ENCODE measurements at regions not wholly inside any gene's neighbourhood (a gene's known extent, or its start where the extent isn't known, plus 50 kb on each side); places are given as distances from the start of the nearest gene placed in this dataset.

DNA sequence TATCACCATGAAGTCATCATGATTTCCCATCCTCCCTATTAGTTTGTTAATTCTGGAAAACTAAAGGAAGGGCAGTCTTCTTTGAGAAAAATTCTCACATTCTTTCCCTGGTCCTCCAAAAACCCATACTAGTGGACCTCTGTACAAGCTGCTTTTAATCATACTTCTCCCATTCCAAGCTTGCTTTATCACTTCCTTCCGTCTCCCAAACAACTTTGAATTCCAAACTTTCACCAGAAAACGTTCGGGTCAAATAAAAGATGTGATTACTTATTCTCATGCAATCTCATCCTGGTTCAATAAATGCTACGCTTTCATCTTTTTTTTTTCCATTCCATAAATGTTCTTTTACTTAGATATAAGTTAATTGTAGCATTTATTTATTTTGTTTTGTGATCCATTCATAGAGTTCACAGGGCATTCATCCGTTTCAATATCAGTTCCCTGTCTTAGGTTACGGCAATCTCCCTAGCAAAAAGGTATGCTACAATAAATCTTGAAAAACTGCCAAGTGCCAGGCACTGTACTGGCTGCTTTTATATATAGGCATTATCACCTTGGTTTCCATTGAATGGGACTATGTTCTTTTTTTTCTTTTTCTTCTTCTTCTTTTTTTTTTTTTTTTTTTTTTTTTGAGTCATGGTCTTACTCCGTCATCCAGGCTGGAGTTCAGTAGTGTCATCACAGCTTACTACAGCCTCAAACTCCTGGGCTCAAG, 100.2 kb upstream of the GREM2 start:
- POLR2A ChIA-PET: no interaction called here
- TF ChIP-seq FOXA1 (IDR thresholded peaks at IDR 0.05): no peak
- no peak for TF ChIP-seq ELF4 (IDR thresholded peaks at IDR 0.05)
- TF ChIP-seq FOXM1 (IDR thresholded peaks at IDR 0.05; ENCODE audit: borderline replicate concordance): no peak
- no peak for TF ChIP-seq CTBP1 (IDR thresholded peaks at IDR 0.05; ENCODE audit: borderline replicate concordance)
- TF ChIP-seq ZNF384 (IDR thresholded peaks at IDR 0.05): peak; percentile 51; the same call in 1 of the 2 replicates
- no peak for TF ChIP-seq TARDBP (IDR thresholded peaks at IDR 0.05)
- no peak for TF ChIP-seq FOXK2 (IDR thresholded peaks at IDR 0.05)
- no peak for DNase-seq (ENCODE audit: extremely low spot score)
- CTCF ChIA-PET: interaction anchor here (0.5 kb wide), 1 partner anchor 1235 kb away, joined by 4 read pairs; no protein-coding TSS in a partner anchor

DNA sequence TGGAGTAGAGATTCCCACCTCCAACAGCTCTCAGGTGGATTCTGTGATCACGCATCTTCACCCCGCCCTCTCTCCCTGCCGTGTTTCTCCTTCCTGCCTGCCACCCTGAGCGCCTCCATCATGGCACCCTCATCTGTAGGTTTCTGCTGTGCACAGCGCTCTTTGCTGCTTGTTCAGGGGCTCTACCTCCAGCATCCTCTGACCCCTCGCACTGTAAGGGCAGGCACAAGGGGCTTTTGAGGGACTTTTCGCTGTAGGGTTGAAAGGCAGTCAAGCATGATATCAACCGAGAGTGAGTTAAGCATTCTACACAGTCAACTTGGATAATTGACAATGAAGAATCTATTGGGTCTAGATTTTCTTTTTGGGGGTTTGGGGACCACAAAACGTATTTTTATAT, 99.1 kb upstream of the GREM2 start:
- DNase-seq (ENCODE audit: extremely low spot score): no peak
- ChIA-PET CTCF (no interaction called here), POLR2A (no interaction called here)
- TF ChIP-seq SUZ12 (IDR thresholded peaks at IDR 0.05) (no peak), ZNF384 (IDR thresholded peaks at IDR 0.05) (no peak), SP1 (IDR thresholded peaks at IDR 0.05) (no peak), FOXK2 (IDR thresholded peaks at IDR 0.05) (no peak), ELF4 (IDR thresholded peaks at IDR 0.05) (no peak), FOXM1 (IDR thresholded peaks at IDR 0.05; ENCODE audit: borderline replicate concordance) (no peak), HDGF (IDR thresholded peaks at IDR 0.05; ENCODE audit: borderline replicate concordance) (no peak), TARDBP (IDR thresholded peaks at IDR 0.05) (no peak), L3MBTL2 (conservative IDR thresholded peaks at IDR 0.05) (no peak), NFRKB (IDR thresholded peaks at IDR 0.05) (no peak), ARNT (IDR thresholded peaks at IDR 0.05) (no peak)

DNA sequence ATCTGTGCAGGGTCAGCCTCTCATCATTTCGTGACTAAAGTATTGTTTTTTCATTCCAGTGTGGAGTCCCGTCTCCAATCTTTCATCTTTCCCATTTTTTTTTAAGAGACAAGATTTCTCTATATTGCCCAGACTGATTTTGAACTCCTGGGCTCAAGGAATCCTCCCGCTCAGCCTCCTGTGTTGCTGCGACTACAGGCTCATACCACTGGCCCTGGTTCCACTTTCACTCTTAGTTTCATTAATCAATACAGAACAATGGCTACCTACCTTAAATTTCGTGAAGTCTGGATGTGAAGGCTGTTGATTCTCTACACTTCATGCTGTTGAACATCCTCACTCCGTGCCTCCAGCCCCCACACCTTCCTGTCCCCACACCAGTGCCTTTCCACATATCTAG, 97.7 kb upstream of the GREM2 start:
- POLR2A ChIA-PET: no interaction called here
- CTCF ChIA-PET: no interaction called here
- no peak for DNase-seq (ENCODE audit: extremely low spot score)
- TF ChIP-seq, protein P1, sequence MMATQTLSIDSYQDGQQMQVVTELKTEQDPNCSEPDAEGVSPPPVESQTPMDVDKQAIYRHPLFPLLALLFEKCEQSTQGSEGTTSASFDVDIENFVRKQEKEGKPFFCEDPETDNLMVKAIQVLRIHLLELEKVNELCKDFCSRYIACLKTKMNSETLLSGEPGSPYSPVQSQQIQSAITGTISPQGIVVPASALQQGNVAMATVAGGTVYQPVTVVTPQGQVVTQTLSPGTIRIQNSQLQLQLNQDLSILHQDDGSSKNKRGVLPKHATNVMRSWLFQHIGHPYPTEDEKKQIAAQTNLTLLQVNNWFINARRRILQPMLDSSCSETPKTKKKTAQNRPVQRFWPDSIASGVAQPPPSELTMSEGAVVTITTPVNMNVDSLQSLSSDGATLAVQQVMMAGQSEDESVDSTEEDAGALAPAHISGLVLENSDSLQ (IDR thresholded peaks at IDR 0.05): no peak
- TF ChIP-seq FOXA1 (IDR thresholded peaks at IDR 0.05): no peak
- no peak for TF ChIP-seq ZNF384 (IDR thresholded peaks at IDR 0.05)
- no peak for TF ChIP-seq SUZ12 (IDR thresholded peaks at IDR 0.05)
- no peak for TF ChIP-seq L3MBTL2 (conservative IDR thresholded peaks at IDR 0.05)
- no peak for TF ChIP-seq LEF1 (IDR thresholded peaks at IDR 0.05; ENCODE audit: borderline replicate concordance)
- TF ChIP-seq HDGF (IDR thresholded peaks at IDR 0.05; ENCODE audit: borderline replicate concordance): no peak
- no peak for TF ChIP-seq ARNT (IDR thresholded peaks at IDR 0.05)
- TF ChIP-seq BHLHE40 (IDR thresholded peaks at IDR 0.05; ENCODE audit: borderline replicate concordance): no peak
- TF ChIP-seq FOXK2 (IDR thresholded peaks at IDR 0.05): no peak
- TF ChIP-seq SP1 (IDR thresholded peaks at IDR 0.05): no peak

DNA sequence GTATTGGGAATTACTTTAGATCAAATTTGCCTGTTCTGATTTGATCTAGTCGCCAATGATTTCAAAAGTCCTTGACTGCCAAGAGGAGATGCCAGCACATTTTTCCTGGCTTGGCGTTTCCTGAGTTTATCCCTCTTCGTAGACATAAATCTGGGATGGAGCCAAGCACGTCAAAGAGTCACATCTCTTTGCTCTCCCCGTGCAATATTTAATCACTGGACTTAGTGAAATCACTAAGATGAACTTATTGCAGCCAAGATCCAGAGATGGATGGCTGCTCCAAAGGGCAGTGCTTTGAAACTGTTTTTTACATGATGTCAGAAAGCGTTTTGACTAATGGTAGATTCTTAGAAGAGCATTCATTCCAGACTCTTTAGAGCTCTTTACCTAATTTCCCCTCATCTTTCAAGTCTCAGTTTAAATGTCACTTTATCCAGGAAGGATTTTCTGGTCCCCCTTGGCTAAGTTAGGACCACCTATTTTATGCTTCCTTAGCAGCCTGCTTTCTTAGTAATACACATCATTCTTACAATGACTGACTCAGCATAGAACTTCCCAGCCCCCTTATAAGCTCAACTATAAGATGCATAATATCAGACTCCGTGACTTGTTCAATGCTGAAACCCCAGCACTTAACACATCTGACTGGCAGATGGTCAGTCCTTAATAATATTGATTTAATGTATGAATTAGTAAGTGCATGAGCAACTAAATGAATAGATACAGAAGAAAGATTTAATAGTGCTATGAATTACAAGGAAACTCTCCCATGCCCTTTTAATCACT, 94.4 kb upstream of the GREM2 start:
- ChIA-PET POLR2A (no interaction called here), CTCF (no interaction called here)
- TF ChIP-seq L3MBTL2 (conservative IDR thresholded peaks at IDR 0.05): no peak
- DNase-seq (ENCODE audit: extremely low spot score): no peak

DNA sequence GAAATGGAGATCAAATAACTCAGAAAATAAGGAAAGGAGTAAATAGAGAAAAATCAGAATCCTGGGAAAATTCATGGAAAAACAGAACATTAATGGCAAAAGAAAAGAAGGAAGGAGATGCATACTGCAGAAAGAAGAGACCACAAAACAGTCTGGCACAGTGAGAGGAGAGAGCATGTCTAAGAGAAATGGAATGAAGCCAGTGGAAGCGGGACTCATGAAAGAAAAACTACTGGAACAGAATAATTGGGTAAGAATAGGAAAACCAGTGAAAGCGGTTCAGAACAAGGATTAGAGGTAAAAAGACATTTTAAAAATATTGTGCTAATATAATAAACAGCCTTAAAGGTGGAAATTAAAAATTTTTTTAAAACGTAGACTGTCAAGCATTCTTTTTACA, 93.6 kb upstream of the GREM2 start:
- DNase-seq (ENCODE audit: extremely low spot score): no peak
- POLR2A ChIA-PET: no interaction called here
- CTCF ChIA-PET: no interaction called here
- no peak for TF ChIP-seq ARNT (IDR thresholded peaks at IDR 0.05)
- no peak for TF ChIP-seq NFRKB (IDR thresholded peaks at IDR 0.05)
- TF ChIP-seq ZNF384 (IDR thresholded peaks at IDR 0.05): no peak
- TF ChIP-seq FOXK2 (IDR thresholded peaks at IDR 0.05): no peak
- TF ChIP-seq CTBP1 (IDR thresholded peaks at IDR 0.05; ENCODE audit: borderline replicate concordance): no peak
- no peak for TF ChIP-seq FOXM1 (IDR thresholded peaks at IDR 0.05; ENCODE audit: borderline replicate concordance)
- no peak for TF ChIP-seq LEF1 (IDR thresholded peaks at IDR 0.05; ENCODE audit: borderline replicate concordance)
- no peak for TF ChIP-seq FOXA1 (IDR thresholded peaks at IDR 0.05)
- TF ChIP-seq SUZ12 (IDR thresholded peaks at IDR 0.05): no peak
- TF ChIP-seq, protein P1 (IDR thresholded peaks at IDR 0.05): no peak
- TF ChIP-seq BHLHE40 (IDR thresholded peaks at IDR 0.05; ENCODE audit: borderline replicate concordance): no peak
- TF ChIP-seq TARDBP (IDR thresholded peaks at IDR 0.05): no peak
- no peak for TF ChIP-seq SP1 (IDR thresholded peaks at IDR 0.05)
- no peak for TF ChIP-seq HDGF (IDR thresholded peaks at IDR 0.05; ENCODE audit: borderline replicate concordance)
- no peak for TF ChIP-seq L3MBTL2 (conservative IDR thresholded peaks at IDR 0.05)
- no peak for TF ChIP-seq ELF4 (IDR thresholded peaks at IDR 0.05)

DNA sequence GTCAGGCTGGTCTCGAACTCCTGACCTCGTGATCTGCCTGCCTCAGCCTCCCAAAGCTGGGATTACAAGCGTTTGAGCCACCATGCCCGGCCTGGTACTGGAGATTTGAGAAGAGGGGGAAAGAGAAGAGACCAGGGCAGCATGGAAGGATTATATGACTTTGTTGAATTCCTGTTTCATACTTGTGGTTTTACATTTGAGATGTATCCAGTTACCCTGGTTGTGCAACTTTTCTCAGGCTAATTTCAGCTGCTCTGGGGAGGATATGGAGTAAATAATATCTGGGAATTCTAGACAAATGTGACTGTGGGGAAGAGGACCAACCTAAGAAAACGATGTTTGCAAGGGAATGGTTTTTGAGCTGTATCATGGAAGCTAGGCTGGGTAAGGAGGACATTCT, 89.5 kb upstream of the GREM2 start:
- no peak for DNase-seq (ENCODE audit: extremely low spot score)
- TF ChIP-seq LEF1 (IDR thresholded peaks at IDR 0.05; ENCODE audit: borderline replicate concordance) (no peak), BHLHE40 (IDR thresholded peaks at IDR 0.05; ENCODE audit: borderline replicate concordance) (no peak), L3MBTL2 (conservative IDR thresholded peaks at IDR 0.05) (no peak), NFRKB (IDR thresholded peaks at IDR 0.05) (no peak), CTBP1 (IDR thresholded peaks at IDR 0.05; ENCODE audit: borderline replicate concordance) (no peak), SP1 (IDR thresholded peaks at IDR 0.05) (no peak), ARNT (IDR thresholded peaks at IDR 0.05) (no peak)
- CTCF ChIA-PET: no interaction called here
- POLR2A ChIA-PET: no interaction called here

DNA sequence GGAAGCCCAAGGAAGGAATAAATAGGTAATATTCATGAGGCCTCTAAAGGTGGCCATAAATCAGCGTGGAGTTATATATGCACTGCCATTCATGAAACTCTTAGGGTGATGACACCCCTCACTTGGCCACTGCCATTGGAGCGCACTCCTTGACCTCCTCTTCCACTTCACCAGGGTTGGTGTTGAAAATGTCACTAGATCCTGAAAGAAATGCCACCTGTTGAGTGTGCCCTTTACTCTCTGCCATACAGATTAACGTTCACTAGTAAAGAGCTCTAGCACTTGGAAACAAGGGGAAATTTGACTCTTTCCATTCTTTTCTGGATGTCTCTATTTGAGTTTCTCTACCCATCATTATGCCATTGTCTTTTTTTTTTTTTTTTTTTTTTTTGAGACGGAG, 83.5 kb upstream of the GREM2 start:
- ChIA-PET CTCF (no interaction called here), POLR2A (no interaction called here)
- DNase-seq (ENCODE audit: extremely low spot score): no peak
- TF ChIP-seq SUZ12 (IDR thresholded peaks at IDR 0.05) (no peak), TARDBP (IDR thresholded peaks at IDR 0.05) (no peak), LEF1 (IDR thresholded peaks at IDR 0.05; ENCODE audit: borderline replicate concordance) (no peak), SP1 (IDR thresholded peaks at IDR 0.05) (no peak), HDGF (IDR thresholded peaks at IDR 0.05; ENCODE audit: borderline replicate concordance) (no peak), L3MBTL2 (conservative IDR thresholded peaks at IDR 0.05) (no peak), CTBP1 (IDR thresholded peaks at IDR 0.05; ENCODE audit: borderline replicate concordance) (no peak), FOXK2 (IDR thresholded peaks at IDR 0.05) (no peak), FOXA1 (IDR thresholded peaks at IDR 0.05) (no peak), ZNF384 (IDR thresholded peaks at IDR 0.05) (no peak), NFRKB (IDR thresholded peaks at IDR 0.05) (no peak), BHLHE40 (IDR thresholded peaks at IDR 0.05; ENCODE audit: borderline replicate concordance) (no peak)
- TF ChIP-seq, protein P1 (IDR thresholded peaks at IDR 0.05): no peak
